DOHH2 (cell line): ENCODE measurements at regions not wholly inside any gene's neighbourhood (a gene's known extent, or its start where the extent isn't known, plus 50 kb on each side); places are given as distances from the start of the nearest gene placed in this dataset.

Experiments used
- EZH2phosphoT487 ChIP-seq: fragments of 200-600 bp; sonication (generic); IDR thresholded peaks from 2 replicates; pipeline ENCODE4 v1.6.1; 2017; ENCODE audit warnings: borderline replicate concordance, mild to moderate bottlenecking, antibody characterized with exemption, low read length, moderate library complexity, mixed read lengths
- TF ChIP-seq, protein P1 (sequence below): fragments of 200-600 bp; sonication (generic); IDR thresholded peaks from one replicate; pipeline ENCODE4 v1.5.1; 2014; ENCODE audit warnings: antibody characterized with exemption, mild to moderate bottlenecking, low read depth, low read length; ENCODE audit not compliant: poor library complexity, severe bottlenecking

- TF ChIP-seq, protein P1, sequence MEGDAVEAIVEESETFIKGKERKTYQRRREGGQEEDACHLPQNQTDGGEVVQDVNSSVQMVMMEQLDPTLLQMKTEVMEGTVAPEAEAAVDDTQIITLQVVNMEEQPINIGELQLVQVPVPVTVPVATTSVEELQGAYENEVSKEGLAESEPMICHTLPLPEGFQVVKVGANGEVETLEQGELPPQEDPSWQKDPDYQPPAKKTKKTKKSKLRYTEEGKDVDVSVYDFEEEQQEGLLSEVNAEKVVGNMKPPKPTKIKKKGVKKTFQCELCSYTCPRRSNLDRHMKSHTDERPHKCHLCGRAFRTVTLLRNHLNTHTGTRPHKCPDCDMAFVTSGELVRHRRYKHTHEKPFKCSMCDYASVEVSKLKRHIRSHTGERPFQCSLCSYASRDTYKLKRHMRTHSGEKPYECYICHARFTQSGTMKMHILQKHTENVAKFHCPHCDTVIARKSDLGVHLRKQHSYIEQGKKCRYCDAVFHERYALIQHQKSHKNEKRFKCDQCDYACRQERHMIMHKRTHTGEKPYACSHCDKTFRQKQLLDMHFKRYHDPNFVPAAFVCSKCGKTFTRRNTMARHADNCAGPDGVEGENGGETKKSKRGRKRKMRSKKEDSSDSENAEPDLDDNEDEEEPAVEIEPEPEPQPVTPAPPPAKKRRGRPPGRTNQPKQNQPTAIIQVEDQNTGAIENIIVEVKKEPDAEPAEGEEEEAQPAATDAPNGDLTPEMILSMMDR = no peak
- TF ChIP-seq EZH2phosphoT487 = no peak
These were observed 82.6 kb upstream of the TANK start for GRCh38 chr2:161077367-161078210.
